ENCODE measurements at regions not wholly inside any gene's neighbourhood (a gene's known extent, or its start where the extent isn't known, plus 50 kb on each side); places are given as distances from the start of the nearest gene placed in this dataset.

DNA sequence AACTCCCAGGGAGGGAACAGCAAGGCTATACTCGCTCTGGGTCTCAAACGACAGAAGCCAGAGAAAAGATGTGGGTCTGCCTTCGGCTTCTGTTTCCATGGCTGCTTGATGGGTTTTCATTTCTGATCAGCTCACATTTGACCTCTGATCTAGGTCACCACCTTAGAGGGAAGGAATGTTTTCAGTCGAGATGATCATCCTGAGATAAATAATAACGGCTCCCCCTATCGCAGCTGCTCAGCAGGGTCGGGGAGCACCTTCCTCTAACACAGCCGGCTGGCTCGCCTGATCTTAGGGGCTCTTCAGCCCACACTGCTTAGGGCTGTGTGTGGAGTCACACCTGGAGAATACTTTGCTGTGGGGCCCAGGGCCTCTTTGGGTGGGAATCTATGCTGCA lies 53.1 kb upstream of the ZNF648 start:
- no peaks in the 10 kb centered on the region for H3K27me3 ChIP-seq (ENCODE audit: control insufficient read depth, insufficient read depth, low read length)
- H3K27ac ChIP-seq (ENCODE audit: low read length): no peak overlapping the region
- H3K9me3 Mint-ChIP-seq: no peaks in the 10 kb centered on the region
- H3K4me1 ChIP-seq (ENCODE audit: control insufficient read depth, insufficient read depth, low read length): no peaks in the 10 kb centered on the region
- H3K36me3 Mint-ChIP-seq: no peaks in the 10 kb centered on the region
- no peaks in the 10 kb centered on the region for H3K9me3 ChIP-seq (ENCODE audit: control insufficient read depth, insufficient read depth, low read length)
- DNase-seq (no peak), ATAC-seq (no peak)
- H3K27me3 Mint-ChIP-seq (ENCODE audit: low read depth in 2 of 2): peaks cover 17 to 36% of the 10 kb centered on the region in 2 donors
- H3K36me3 ChIP-seq (ENCODE audit: control insufficient read depth, insufficient read depth, low read length): no peaks in the 10 kb centered on the region
- TF ChIP-seq, protein P1, sequence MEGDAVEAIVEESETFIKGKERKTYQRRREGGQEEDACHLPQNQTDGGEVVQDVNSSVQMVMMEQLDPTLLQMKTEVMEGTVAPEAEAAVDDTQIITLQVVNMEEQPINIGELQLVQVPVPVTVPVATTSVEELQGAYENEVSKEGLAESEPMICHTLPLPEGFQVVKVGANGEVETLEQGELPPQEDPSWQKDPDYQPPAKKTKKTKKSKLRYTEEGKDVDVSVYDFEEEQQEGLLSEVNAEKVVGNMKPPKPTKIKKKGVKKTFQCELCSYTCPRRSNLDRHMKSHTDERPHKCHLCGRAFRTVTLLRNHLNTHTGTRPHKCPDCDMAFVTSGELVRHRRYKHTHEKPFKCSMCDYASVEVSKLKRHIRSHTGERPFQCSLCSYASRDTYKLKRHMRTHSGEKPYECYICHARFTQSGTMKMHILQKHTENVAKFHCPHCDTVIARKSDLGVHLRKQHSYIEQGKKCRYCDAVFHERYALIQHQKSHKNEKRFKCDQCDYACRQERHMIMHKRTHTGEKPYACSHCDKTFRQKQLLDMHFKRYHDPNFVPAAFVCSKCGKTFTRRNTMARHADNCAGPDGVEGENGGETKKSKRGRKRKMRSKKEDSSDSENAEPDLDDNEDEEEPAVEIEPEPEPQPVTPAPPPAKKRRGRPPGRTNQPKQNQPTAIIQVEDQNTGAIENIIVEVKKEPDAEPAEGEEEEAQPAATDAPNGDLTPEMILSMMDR (IDR thresholded peaks at IDR 0.05): no peak
- H3K4me3 ChIP-seq (ENCODE audit: low read length): no peak overlapping the region
- H3K4me1 Mint-ChIP-seq: no peaks in the 10 kb centered on the region
- intact Hi-C loops (cut with micrococcal nuclease): no loop called here
- H3K4me3 Mint-ChIP-seq: no peak overlapping the region
- 52% methylated on average over 9 of the region's 9 CpGs for WGBS (ENCODE audit: insufficient coverage)
- no peak overlapping the region for H3K27ac Mint-ChIP-seq

DNA sequence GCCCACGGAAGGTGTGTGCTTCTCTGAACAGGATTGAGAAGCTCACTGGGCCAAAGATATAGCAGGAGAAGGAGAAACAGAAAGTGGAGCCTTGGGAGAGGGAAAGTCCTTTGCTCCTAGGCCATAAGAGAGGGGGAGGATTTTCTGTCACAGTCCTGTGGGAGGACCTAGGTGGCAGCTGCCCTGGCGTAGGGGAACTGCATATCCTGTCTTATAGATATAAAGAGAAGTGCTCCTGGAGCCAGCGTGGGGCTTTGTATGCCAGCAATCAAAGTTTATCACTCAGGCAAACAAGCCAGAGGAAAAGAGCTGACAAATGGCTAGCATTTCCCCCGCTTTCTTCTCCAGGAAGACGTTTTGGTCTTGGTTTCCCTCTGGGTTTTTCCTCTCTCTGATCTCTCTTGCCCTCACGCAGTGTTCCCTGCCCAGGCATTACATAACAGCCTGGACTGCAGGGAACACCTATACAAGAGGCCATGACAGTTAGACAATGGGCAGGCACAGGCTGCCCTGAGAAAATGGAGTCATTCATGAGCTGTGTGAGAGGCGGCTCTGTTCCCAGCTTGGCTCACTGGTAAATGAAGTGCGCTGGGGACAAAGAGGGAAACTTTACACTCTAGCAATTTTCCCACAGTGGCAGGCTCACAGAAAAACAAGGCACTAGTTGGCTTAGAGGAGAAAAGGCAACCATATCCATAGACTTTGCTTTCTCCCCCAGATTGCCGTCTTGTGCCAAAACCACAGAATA lies 52.5 kb upstream of the ZNF648 start:
- TF ChIP-seq, protein P1 (IDR thresholded peaks at IDR 0.05): no peak
- H3K4me3 Mint-ChIP-seq: no peak overlapping the region
- peaks cover 17 to 36% of the 10 kb centered on the region in 2 donors for H3K27me3 Mint-ChIP-seq (ENCODE audit: low read depth in 2 of 2)
- no peaks in the 10 kb centered on the region for H3K36me3 Mint-ChIP-seq
- no peak overlapping the region for H3K27ac Mint-ChIP-seq
- H3K9me3 Mint-ChIP-seq: no peaks in the 10 kb centered on the region
- H3K27ac ChIP-seq (ENCODE audit: low read length): no peak overlapping the region
- ATAC-seq (no peak), DNase-seq (no peak)
- H3K4me1 ChIP-seq (ENCODE audit: control insufficient read depth, insufficient read depth, low read length): no peaks in the 10 kb centered on the region
- no peak overlapping the region for H3K4me3 ChIP-seq (ENCODE audit: low read length)
- H3K27me3 ChIP-seq (ENCODE audit: control insufficient read depth, insufficient read depth, low read length): no peaks in the 10 kb centered on the region
- no peaks in the 10 kb centered on the region for H3K36me3 ChIP-seq (ENCODE audit: control insufficient read depth, insufficient read depth, low read length)
- no peaks in the 10 kb centered on the region for H3K4me1 Mint-ChIP-seq
- intact Hi-C loops (cut with micrococcal nuclease): no loop called here
- 46% methylated on average over 9 of the region's 9 CpGs for WGBS (ENCODE audit: insufficient coverage)
- H3K9me3 ChIP-seq (ENCODE audit: control insufficient read depth, insufficient read depth, low read length): no peaks in the 10 kb centered on the region

DNA sequence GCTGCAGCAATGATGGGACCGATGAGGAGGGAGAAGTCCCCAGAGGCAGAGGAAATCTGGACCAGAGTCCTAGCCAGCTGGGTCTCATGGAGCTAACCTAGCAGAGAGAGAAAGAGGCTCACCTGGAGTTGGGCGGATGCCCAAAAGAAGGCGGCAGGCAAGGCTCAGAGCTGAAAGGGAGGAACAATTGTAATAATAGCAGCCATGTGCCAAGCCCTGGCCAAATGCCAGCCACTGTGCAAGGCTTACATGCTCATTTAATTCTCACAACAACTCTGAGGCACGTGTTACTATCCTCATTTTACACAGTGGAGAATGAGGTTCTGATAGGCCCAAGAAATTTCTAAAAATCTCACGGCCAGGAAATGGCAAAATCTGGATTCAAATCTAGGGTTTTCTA lies 50.0 kb upstream of the ZNF648 start:
- ATAC-seq (no peak), DNase-seq (no peak)
- Mint-ChIP-seq H3K9me3 (no peaks in the 10 kb centered on the region), H3K27ac (no peak overlapping the region), H3K36me3 (no peaks in the 10 kb centered on the region), H3K4me1 (no peaks in the 10 kb centered on the region), H3K4me3 (no peak overlapping the region), H3K27me3 (ENCODE audit: low read depth in 2 of 2) (peaks cover 20 to 45% of the 10 kb centered on the region in 2 donors)
- Histone ChIP-seq H3K27ac (ENCODE audit: low read length) (no peak overlapping the region), H3K4me3 (ENCODE audit: low read length) (no peak overlapping the region), H3K27me3 (ENCODE audit: control insufficient read depth, insufficient read depth, low read length) (no peaks in the 10 kb centered on the region), H3K9me3 (ENCODE audit: control insufficient read depth, insufficient read depth, low read length) (no peaks in the 10 kb centered on the region), H3K36me3 (ENCODE audit: control insufficient read depth, insufficient read depth, low read length) (no peaks in the 10 kb centered on the region), H3K4me1 (ENCODE audit: control insufficient read depth, insufficient read depth, low read length) (no peaks in the 10 kb centered on the region)
- intact Hi-C loops (cut with micrococcal nuclease): no loop called here
- TF ChIP-seq, protein P1 (IDR thresholded peaks at IDR 0.05): no peak
- WGBS (ENCODE audit: insufficient coverage): 82% methylated on average over 4 of the region's 5 CpGs
